ENCODE measurements at regions not wholly inside any gene's neighbourhood (a gene's known extent, or its start where the extent isn't known, plus 50 kb on each side); places are given as distances from the start of the nearest gene placed in this dataset.

DNA sequence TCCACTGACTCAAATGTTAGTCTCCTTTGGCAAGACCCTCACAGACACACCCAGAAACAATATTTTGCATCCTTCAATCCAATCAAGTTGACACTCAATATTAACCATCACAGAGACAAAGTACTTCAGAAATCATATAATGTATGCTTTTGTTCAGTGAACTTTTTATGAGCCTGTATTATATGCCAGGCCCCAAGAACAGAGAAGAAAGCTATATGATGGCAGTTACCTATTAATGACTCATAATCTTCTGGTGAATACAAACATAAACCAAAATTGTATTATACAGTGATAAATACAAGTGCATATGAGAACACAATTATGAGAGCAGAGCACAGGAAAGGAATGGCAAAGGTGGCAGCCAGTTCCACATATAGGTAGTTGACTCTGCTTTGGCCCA is 852.0 kb upstream of the EPHA5 start:
- Histone ChIP-seq H3K27me3 (ENCODE audit: control insufficient read depth, extremely low read depth, insufficient read depth, low read length) (no peaks in the 10 kb centered on the region), H3K27ac (ENCODE audit: control insufficient read depth, insufficient read depth, low read length) (no peak overlapping the region), H2AFZ (ENCODE audit: control insufficient read depth, low read length) (no peak overlapping the region), H3K4me2 (ENCODE audit: control insufficient read depth, extremely low read depth, insufficient read depth, low read depth, low read length) (no peak overlapping the region), H3K79me2 (ENCODE audit: control insufficient read depth, insufficient read depth, low read length) (no peaks in the 10 kb centered on the region), H3K4me1 (ENCODE audit: control insufficient read depth, extremely low read depth, insufficient read depth, low read length) (no peaks in the 10 kb centered on the region), H3K4me3 (ENCODE audit: control insufficient read depth in 2 of 3, extremely low read depth in 1 of 3, insufficient read depth in 2 of 3, low read depth in 1 of 3, low read length in 3 of 3) (no peak overlapping the region), H3K9ac (ENCODE audit: control insufficient read depth, extremely low read depth, insufficient read depth, low read length) (no peak overlapping the region), H3K9me3 (ENCODE audit: control insufficient read depth, low read depth, low read length) (no peaks in the 10 kb centered on the region), H3K9me1 (ENCODE audit: control insufficient read depth, extremely low read depth, insufficient read depth, low read length) (no peaks in the 10 kb centered on the region), H4K20me1 (ENCODE audit: control insufficient read depth, extremely low read depth, insufficient read depth, low read length) (no peaks in the 10 kb centered on the region), H3K36me3 (ENCODE audit: control insufficient read depth in 2 of 2, extremely low read depth in 1 of 2, insufficient read depth in 2 of 2, low read length in 2 of 2) (no peaks in the 10 kb centered on the region)
- TF ChIP-seq EZH2 (IDR thresholded peaks at IDR 0.05; ENCODE audit: low read length) = no peak
- TF ChIP-seq, protein P1, sequence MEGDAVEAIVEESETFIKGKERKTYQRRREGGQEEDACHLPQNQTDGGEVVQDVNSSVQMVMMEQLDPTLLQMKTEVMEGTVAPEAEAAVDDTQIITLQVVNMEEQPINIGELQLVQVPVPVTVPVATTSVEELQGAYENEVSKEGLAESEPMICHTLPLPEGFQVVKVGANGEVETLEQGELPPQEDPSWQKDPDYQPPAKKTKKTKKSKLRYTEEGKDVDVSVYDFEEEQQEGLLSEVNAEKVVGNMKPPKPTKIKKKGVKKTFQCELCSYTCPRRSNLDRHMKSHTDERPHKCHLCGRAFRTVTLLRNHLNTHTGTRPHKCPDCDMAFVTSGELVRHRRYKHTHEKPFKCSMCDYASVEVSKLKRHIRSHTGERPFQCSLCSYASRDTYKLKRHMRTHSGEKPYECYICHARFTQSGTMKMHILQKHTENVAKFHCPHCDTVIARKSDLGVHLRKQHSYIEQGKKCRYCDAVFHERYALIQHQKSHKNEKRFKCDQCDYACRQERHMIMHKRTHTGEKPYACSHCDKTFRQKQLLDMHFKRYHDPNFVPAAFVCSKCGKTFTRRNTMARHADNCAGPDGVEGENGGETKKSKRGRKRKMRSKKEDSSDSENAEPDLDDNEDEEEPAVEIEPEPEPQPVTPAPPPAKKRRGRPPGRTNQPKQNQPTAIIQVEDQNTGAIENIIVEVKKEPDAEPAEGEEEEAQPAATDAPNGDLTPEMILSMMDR (optimal IDR thresholded peaks at IDR 0.05 in 1 of 3, IDR thresholded peaks at IDR 0.05 in 1 of 3, conservative IDR thresholded peaks at IDR 0.05 in 1 of 3; ENCODE audit: extremely low read depth in 1 of 3, insufficient read depth in 2 of 3, low read length in 3 of 3) = no peak
- DNase-seq (ENCODE audit: low read depth, low spot score) (no peak), FAIRE-seq (no peak)
- dilution Hi-C loops (cut with MboI; ENCODE audit: extremely low pct_ligation_motif_present, low sequenced_read_pairs) = no loop called here

DNA sequence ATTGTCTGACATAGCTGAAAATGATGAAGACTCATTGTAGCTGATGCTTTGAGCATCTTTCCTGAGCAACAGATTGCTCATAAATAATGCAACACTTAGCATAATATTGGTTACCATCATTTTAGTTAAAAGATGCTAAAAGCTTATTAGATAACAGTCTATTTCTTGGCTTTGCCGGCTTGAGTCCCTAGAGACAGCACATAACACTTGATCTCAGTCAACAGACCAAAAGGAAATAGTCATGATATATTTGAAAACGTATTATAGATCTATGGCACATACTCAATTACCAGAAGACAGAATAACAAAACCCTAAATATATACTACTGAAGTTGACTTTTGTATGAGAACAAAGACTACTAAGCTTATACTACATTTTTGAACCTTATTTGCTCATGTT is 846.7 kb upstream of the EPHA5 start:
- Histone ChIP-seq H4K20me1 (ENCODE audit: control insufficient read depth, extremely low read depth, insufficient read depth, low read length) (no peaks in the 10 kb centered on the region), H3K27ac (ENCODE audit: control insufficient read depth, insufficient read depth, low read length) (no peak overlapping the region), H3K4me2 (ENCODE audit: control insufficient read depth, extremely low read depth, insufficient read depth, low read depth, low read length) (no peak overlapping the region), H3K9ac (ENCODE audit: control insufficient read depth, extremely low read depth, insufficient read depth, low read length) (no peak overlapping the region), H3K9me1 (ENCODE audit: control insufficient read depth, extremely low read depth, insufficient read depth, low read length) (no peaks in the 10 kb centered on the region), H3K79me2 (ENCODE audit: control insufficient read depth, insufficient read depth, low read length) (no peaks in the 10 kb centered on the region), H3K4me1 (ENCODE audit: control insufficient read depth, extremely low read depth, insufficient read depth, low read length) (no peaks in the 10 kb centered on the region), H3K9me3 (ENCODE audit: control insufficient read depth, low read depth, low read length) (no peaks in the 10 kb centered on the region), H2AFZ (ENCODE audit: control insufficient read depth, low read length) (no peak overlapping the region), H3K36me3 (ENCODE audit: control insufficient read depth in 2 of 2, extremely low read depth in 1 of 2, insufficient read depth in 2 of 2, low read length in 2 of 2) (no peaks in the 10 kb centered on the region), H3K27me3 (ENCODE audit: control insufficient read depth, extremely low read depth, insufficient read depth, low read length) (no peaks in the 10 kb centered on the region), H3K4me3 (ENCODE audit: control insufficient read depth in 2 of 3, extremely low read depth in 1 of 3, insufficient read depth in 2 of 3, low read depth in 1 of 3, low read length in 3 of 3) (no peak overlapping the region)
- no peak for TF ChIP-seq EZH2 (IDR thresholded peaks at IDR 0.05; ENCODE audit: low read length)
- TF ChIP-seq, protein P1 (optimal IDR thresholded peaks at IDR 0.05 in 1 of 3, IDR thresholded peaks at IDR 0.05 in 1 of 3, conservative IDR thresholded peaks at IDR 0.05 in 1 of 3; ENCODE audit: extremely low read depth in 1 of 3, insufficient read depth in 2 of 3, low read length in 3 of 3) = no peak
- DNase-seq (ENCODE audit: low read depth, low spot score) (no peak), FAIRE-seq (no peak)
- dilution Hi-C loops (cut with MboI; ENCODE audit: extremely low pct_ligation_motif_present, low sequenced_read_pairs) = no loop called here

Measured in keratinocyte (primary cell).